Stimulated activated CD4-positive, alpha-beta T cell treated with anti-CD3 and anti-CD28 coated beads, Interleukin-12 subunit alpha, Interleukin-12 subunit beta, amount 100 ng/mL, for 4 hours (primary cell): ENCODE measurements at regions not wholly inside any gene's neighbourhood (a gene's known extent, or its start where the extent isn't known, plus 50 kb on each side); places are given as distances from the start of the nearest gene placed in this dataset.
"Not testable (repeated sequence)": the region's sequence is repeated elsewhere in the genome, so short reads cannot be mapped to it uniquely, and the experiment has no call there.

Experiments used
- DNase-seq: peaks from one replicate; pipeline ENCODE4 v3.0.0-alpha.2; 2020

DNA sequence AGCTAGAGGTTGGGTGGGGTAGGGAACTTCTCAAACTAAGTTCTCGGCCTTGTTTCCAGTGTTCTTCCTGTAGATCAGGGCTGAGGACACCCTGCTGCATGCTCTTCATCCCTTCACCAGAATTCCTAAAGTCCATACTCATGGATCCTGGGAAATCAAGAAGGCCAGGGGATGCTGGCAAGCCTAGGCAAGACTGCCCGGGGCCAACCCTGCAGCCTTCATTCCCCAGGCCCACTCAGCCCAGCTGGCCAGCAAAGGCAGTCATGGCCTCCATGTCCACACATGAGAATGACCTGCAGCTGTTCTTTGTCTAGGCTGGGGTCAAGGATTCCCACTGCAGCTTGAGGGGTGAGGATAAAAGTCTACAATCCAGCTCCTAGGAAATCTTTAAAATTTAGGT lies 109.3 kb upstream of the ETV6 start:
- no peak for DNase-seq

DNA sequence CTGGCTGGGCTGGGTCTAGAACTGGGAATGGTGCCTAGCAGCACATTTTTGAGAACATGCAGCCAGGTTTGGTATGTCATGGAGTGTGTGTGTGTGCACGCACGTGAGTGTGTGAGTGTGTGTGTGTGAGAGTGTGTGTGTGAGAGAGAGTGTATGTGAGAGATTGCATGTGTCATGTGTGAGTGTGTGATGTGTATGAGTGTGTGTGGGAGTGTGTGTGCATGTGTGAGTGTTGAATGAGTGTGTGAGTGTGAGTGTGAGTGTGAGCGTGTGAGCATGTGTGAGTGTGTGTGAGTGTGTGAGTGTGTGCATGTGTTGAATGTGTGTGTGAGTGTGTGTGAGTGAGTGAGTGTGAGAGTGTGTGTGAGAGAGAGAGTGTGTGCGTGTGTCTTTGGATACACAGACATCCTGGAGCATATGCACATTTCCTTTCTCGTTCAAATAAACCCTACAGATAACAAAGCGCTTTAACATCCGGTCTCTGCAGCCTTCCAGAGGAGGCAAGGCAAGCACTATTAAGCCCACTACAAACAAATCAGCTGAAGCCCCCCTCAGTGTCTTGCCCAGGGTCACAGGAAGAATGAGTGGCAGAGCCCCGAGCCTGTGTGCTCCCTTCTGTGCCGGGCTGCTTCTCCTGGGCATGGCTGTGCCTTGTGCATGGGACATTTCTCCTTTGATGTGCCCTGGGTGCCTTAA lies 108.7 kb upstream of the ETV6 start:
- no peak for DNase-seq

DNA sequence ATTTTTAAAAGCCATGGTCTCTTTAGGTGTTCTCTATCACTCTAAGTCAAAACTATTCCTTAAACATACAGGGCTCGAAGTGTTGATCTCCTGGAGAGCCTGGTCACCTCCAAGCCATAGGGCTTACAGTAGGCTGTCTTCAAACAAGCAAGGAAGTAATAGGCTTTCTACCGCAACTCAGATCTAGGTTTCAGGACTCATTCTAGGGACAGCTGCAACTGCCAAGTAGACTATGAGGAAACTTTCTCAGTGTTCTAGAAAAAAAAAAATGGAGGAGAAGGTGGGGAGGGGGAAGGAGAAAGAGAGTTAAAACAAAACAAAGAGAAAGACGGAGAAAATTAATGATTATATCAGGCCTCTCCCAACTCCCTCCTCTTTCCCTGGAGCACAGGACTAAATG lies 106.9 kb upstream of the ETV6 start:
- no peak for DNase-seq

GRCh38 chr12:11543457-11544158 lies 105.9 kb upstream of the ETV6 start:
- DNase-seq = no peak

DNA sequence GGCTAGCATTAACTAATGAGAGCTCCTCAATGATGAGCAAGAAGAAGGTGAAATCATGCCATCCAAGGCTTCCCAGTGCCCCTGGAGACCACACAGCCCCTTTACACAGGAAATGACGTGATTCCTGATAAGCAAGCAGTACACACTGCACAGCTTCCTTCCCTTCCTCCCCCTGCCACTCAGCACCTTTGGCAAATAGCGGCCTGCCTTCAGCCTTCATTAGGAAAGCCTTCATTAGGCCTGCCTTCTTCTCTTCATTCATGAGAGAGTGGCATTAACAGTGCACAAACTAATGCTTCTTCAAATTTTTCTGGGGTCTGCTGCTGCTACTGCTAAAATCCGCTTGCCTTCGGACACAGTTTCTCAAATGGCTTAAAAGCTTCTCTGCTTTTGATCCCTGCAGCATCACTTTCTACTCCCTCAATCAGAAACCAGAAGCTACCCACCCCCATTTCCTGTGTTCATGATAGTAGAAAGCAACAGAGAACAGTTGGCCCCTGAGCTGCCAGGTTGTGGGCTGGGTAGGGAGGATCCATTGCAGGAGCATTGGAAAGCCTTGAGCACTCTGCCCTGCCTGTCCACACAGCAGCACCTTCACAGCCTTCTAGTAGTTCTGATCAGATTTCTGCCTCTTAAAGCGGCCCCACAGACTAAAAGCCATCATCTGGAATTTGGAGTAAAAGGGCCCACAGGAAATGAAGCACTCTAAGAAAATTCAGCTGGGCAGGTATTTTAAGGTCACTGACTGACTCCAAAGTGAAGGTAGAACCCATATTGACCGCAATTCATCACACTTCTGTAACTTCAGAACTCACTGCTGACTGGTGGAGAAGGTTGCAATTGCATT lies 103.8 kb upstream of the ETV6 start:
- peak; percentile 17 for DNase-seq

DNA sequence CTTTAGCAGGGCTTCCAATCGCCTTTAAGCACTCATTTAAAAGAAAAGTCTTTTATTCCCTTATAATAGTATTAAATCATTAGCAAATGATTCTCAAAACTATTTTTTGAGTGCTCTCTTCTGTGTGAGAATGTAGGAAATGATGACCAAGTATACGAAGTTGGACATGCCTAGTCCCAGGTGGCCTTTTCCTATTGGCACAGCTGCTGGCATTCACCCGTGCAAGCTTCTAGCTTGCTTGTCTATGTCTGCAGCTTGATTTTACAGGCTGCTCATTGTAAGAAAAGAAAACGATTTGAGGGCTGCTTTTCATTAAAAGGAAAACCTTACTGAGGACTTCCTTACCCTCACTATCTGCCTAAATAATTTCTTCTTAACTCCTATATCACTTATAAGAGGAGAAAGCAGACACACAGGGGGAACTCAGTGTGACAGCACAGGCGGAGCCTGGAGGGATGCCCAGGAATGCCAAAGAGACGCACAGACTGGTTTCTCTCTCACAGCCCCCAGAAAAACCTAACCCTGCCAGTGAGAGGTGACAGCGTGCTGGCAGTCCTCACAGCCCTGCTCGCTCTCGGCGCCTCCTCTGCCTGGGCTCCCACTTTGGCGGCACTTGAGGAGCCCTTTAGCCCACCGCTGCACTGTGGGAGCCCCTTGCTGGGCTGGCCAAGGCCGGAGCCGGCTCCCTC lies 102.7 kb upstream of the ETV6 start:
- not testable (repeated sequence) for DNase-seq

DNA sequence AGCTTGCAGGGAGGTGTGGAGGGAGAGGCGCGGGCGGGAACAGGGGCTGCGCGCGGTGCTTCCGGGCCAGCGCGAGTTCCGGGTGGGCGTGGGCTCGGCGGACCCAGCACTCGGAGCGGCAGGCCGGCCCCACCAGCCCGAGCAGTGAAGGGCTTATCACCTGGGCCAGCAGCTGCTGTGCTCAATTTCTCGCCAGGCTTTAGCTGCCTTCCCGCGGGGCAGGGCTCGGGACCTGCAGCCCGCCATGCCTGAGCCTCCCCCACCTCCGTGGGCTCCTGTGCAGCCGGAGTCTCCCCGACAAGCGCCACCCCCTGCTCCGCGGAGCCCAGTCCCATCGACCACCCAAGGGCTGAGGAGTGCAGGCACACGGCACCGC lies 102.2 kb upstream of the ETV6 start:
- peak; percentile 13 for DNase-seq

GRCh38 chr12:11549119-11549518 lies 100.4 kb upstream of the ETV6 start:
- no peak for DNase-seq

GRCh38 chr12:11553871-11554533 lies 95.5 kb upstream of the ETV6 start:
- DNase-seq = peak; percentile 25

- DNase-seq = no peak
Observed at GRCh38 chr12:11555195-11555594, 94.3 kb upstream of the ETV6 start.

GRCh38 chr12:11555743-11556625 lies 93.5 kb upstream of the ETV6 start:
- no peak for DNase-seq

GRCh38 chr12:11556682-11557081 lies 92.8 kb upstream of the ETV6 start:
- no peak for DNase-seq

GRCh38 chr12:11559626-11560340 lies 89.7 kb upstream of the ETV6 start:
- no peak for DNase-seq

GRCh38 chr12:11561411-11561810 lies 88.1 kb upstream of the ETV6 start:
- no peak for DNase-seq

DNA sequence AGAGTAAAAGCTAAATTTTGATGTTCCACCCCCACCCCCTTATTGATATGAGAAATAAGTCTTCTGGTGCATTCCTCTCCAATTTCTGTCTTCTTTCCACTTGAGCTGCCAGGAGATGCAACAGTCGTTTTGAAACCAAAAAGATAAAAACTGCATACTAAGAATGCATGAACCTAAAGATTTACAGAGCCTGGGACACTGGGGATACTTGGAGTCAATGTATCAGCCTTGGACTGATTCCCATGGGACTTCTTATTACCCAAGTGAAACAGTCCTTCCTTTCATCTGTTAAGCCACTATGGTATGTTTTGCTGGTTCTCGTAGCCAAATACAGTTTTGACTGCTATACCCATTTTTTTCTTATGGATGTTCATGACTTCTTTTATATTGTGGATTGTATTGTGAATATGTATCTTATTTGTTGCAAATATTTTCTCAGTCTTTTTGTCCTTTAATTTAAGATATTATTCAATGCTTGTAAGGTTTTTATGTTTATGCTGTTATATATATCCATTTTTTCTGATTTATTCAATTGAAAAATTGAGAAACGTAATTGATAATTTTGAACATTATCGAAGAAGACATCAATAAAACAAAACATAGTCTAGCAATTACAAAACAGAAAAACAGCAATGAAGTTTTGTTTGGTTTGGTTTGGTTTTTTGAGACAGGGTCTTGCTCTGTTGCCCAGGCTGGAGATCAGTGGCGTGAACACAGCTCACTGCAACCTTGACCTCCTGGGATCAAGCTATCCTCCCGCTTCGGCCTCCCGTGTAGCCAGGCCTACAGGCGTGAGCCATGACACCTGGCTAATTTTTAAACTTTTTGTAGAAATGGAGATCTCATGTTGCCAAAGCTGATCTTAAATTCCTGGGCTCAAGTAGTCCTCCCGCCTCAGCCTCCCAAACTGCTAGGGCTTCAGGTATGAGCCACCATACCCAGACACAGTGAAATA lies 85.4 kb upstream of the ETV6 start:
- no peak for DNase-seq

GRCh38 chr12:11564984-11565651 lies 84.4 kb upstream of the ETV6 start:
- no peak for DNase-seq

DNA sequence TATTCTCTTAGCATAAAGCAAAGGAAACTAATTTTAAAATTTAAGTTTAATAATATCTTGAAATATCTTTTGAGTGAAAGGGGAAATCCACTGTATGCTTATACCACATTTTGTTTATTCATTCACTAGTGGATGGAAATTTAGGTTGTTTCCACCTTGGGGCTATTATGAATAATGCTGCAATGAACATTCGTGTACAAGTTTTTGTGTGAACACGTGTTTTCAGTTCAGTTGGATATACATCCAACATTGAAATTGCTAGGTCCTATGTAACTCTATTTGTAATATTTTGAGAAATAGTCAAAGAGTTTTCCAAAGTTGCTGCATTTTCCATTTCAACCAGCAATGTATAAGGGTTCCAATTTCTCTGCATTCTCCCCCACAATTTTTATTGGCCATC lies 83.7 kb upstream of the ETV6 start:
- DNase-seq = no peak

DNA sequence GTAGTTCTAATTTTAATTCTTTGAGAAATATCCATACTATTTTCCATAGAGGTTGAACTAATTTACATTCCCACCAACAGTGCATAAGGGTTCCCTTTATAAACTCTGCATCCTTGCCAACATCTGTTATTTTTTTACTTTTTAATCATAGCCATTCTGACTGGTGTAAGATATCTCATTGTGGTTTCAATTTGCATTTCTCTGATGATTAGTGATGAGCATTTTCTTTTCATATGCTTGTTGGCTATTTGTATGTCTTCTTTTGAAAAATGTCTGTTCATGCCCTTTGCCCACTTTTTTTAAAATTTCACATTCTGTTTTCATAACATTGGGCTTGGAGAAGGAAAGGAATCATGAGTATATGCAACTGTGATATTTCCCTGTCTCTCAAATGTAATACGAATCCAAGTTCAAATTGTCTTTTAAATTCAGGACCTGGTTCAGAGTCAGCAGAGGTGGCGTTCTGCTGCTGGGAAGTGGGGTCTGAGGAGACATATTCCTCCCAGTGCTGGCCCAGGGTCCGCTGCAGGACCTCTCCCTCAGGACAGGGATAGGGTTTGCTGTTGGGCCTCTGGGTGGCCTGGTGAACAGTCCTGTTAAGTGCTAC lies 81.2 kb upstream of the ETV6 start:
- no peak for DNase-seq
